ENCODE measurements at regions not wholly inside any gene's neighbourhood (a gene's known extent, or its start where the extent isn't known, plus 50 kb on each side); places are given as distances from the start of the nearest gene placed in this dataset.

DNA sequence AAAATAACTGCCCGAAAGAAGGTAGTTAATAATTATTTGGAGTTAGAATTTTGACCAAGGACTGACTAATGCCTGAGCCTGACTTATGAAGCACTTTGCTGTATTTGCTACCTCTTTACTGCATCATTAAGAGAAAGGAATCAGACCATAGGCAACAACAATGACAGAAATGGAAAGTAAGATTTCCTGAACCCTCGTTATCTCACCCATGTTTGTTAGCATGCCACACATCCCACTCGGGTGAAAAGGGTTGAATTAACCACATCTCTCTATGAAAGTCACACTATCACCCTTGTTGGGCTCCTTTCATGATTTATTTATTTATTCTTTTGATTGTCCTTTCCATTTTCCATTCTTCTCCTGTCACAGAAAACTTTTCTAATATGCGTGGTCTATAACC lies 59.6 kb downstream of the OLIG3 start:
- Histone ChIP-seq H3K27ac (no peak overlapping the region), H3K4me1 (no peaks in the 10 kb centered on the region), H3K4me3 (no peak overlapping the region), H3K9me3 (no peaks in the 10 kb centered on the region), H3K36me3 (no peaks in the 10 kb centered on the region), H3K27me3 (ENCODE audit: low read depth) (no peaks in the 10 kb centered on the region)
- DNase-seq (no peak), ATAC-seq (no peak)
- TF ChIP-seq, protein P1, sequence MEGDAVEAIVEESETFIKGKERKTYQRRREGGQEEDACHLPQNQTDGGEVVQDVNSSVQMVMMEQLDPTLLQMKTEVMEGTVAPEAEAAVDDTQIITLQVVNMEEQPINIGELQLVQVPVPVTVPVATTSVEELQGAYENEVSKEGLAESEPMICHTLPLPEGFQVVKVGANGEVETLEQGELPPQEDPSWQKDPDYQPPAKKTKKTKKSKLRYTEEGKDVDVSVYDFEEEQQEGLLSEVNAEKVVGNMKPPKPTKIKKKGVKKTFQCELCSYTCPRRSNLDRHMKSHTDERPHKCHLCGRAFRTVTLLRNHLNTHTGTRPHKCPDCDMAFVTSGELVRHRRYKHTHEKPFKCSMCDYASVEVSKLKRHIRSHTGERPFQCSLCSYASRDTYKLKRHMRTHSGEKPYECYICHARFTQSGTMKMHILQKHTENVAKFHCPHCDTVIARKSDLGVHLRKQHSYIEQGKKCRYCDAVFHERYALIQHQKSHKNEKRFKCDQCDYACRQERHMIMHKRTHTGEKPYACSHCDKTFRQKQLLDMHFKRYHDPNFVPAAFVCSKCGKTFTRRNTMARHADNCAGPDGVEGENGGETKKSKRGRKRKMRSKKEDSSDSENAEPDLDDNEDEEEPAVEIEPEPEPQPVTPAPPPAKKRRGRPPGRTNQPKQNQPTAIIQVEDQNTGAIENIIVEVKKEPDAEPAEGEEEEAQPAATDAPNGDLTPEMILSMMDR (IDR thresholded peaks at IDR 0.05) = no peak
- intact Hi-C loops (cut with DNase I) = no loop called here

DNA sequence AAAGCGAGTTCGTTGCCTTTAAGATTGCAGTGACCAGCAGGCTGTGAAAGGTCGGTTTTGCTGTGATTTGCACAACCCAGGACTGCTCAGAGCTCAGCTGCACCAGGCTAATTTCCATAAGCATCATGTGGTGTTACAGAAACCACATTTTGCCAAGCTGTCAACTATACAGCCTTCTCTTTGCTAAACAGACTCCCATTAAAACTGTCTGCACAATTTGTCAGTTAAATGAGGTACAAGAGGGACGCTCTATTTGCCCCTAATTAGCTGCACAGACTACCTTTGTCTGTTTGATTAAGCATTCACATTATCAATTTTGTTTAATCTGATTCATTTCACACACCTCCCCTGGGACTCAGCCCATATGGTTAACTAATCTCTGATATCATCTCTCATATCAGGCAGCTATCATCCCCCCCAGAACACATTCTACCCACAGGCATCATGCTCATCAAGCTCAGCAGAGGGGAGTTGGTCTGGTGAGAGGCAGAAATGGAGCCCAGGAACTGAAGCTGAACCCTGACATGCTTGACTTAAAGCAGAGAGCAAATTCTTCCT lies 62.1 kb downstream of the OLIG3 start:
- no peaks in the 10 kb centered on the region for H3K36me3 ChIP-seq
- H3K9me3 ChIP-seq = no peaks in the 10 kb centered on the region
- no peak overlapping the region for H3K27ac ChIP-seq
- H3K4me1 ChIP-seq = no peaks in the 10 kb centered on the region
- TF ChIP-seq, protein P1 (IDR thresholded peaks at IDR 0.05) = no peak
- intact Hi-C loops (cut with DNase I) = no loop called here
- no peaks in the 10 kb centered on the region for H3K27me3 ChIP-seq (ENCODE audit: low read depth)
- DNase-seq (no peak), ATAC-seq (no peak)
- H3K4me3 ChIP-seq = no peak overlapping the region

DNA sequence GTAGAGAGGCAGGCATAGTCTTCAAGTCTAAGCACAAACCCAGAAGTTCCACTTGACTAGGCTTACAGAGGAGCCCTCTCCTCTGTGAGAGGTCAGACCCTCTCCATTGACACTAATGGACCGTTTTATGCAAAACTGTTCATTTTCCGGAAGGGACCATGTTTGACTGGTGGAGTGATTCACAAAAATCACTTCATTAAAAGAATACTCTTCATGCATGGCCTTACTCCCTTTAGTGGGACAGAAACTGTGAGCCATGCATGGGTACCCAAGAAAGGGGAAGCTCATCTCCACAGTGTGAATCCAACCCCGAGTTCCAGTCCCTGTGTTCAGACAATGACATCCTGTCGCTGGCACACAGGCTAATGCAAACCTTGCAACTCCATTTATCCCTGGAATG lies 63.2 kb downstream of the OLIG3 start:
- no peaks in the 10 kb centered on the region for H3K4me1 ChIP-seq
- no peak for DNase-seq
- H3K36me3 ChIP-seq = no peaks in the 10 kb centered on the region
- intact Hi-C loops (cut with DNase I) = no loop called here
- no peak overlapping the region for H3K27ac ChIP-seq
- H3K4me3 ChIP-seq = no peak overlapping the region
- no peaks in the 10 kb centered on the region for H3K9me3 ChIP-seq
- TF ChIP-seq, protein P1 (IDR thresholded peaks at IDR 0.05) = no peak
- no peak for ATAC-seq
- H3K27me3 ChIP-seq (ENCODE audit: low read depth) = no peaks in the 10 kb centered on the region

DNA sequence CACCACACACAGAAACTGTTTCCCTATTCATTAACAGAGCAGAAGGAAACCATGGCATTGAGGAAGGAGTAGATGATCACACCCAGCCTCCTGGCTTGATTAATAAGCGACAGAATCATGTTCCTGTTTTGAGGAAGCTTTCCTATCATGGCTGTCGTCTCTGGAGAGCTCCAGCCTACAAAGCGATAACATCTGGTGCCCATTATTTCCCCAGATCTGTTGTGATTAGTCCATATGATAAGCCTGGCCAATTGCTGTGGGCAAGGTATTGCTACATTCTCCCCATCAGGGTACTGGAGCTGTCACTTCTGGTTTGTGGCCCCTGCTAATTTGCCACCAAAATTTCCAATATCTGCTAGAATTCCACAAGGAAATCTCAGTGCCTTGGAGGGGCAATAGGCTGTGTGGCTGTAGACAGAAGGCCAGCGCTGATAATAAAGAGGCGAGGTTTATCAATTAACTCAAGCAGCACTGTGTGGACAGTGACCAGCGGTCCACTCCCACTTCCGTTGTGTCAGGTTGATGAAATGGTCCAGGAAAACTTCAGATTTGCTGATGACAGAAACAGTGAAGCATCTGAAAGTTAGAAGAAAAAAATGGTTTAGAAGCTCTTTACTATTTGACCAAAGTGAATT lies 66.4 kb downstream of the OLIG3 start:
- Histone ChIP-seq H3K4me1 (no peaks in the 10 kb centered on the region), H3K4me3 (no peak overlapping the region), H3K36me3 (no peaks in the 10 kb centered on the region), H3K27me3 (ENCODE audit: low read depth) (no peaks in the 10 kb centered on the region), H3K9me3 (no peaks in the 10 kb centered on the region), H3K27ac (no peak overlapping the region)
- intact Hi-C loops (cut with DNase I) = no loop called here
- TF ChIP-seq, protein P1 (IDR thresholded peaks at IDR 0.05) = no peak
- ATAC-seq (no peak), DNase-seq (no peak)

DNA sequence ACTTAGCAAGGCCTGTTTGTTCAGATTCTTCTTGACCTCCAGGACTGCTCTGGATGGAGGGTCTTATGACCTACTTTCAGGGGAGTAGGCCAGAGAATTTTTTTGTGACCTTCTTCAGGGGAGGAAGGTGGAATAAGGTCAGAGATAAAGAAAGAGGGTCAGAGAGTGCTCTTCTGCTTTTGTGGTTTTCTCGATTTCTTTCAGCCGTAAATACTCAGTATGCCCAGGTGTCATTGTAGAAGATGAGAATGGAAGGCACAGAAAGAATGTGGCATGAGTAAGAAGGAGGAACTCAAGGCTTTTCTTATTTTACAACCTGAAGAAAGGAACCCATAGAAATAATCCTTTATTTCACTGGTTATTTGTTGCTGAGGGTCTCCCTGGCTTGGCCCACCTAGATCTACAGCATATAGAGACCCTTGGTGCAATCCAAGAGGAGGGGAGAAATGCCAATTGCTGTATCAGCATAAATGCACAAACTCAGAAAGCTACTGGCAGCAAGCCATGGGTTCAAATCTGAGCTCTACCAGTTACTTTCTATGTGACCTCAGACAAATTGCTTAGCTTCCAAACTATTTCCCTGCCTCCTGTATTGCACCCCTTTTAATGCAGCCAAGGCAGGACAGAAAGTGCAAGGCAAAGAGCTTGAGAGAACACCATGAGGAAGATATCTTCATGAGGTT lies 68.0 kb downstream of the OLIG3 start:
- H3K27me3 ChIP-seq (ENCODE audit: low read depth) = no peaks in the 10 kb centered on the region
- no peaks in the 10 kb centered on the region for H3K36me3 ChIP-seq
- no peak overlapping the region for H3K4me3 ChIP-seq
- no peaks in the 10 kb centered on the region for H3K9me3 ChIP-seq
- no peak for ATAC-seq
- no peak for DNase-seq
- TF ChIP-seq, protein P1 (IDR thresholded peaks at IDR 0.05) = no peak
- intact Hi-C loops (cut with DNase I) = no loop called here
- H3K4me1 ChIP-seq = no peaks in the 10 kb centered on the region
- no peak overlapping the region for H3K27ac ChIP-seq

Data from lower lobe of right lung (tissue), 2 donors.